GM18519 (cell line): ENCODE measurements at regions not wholly inside any gene's neighbourhood (a gene's known extent, or its start where the extent isn't known, plus 50 kb on each side); places are given as distances from the start of the nearest gene placed in this dataset.
"Not testable (repeated sequence)": the region's sequence is repeated elsewhere in the genome, so short reads cannot be mapped to it uniquely, and the experiment has no call there.

ENCODE experiments used
- ATAC-seq: cut with Tn5 transposase; IDR thresholded peaks from one replicate; pipeline ENCODE4 v1.9.1; 2021; ENCODE audit warnings: mild to moderate bottlenecking, moderate library complexity; ENCODE audit not compliant: unreplicated experiment, low FRiP score

DNA sequence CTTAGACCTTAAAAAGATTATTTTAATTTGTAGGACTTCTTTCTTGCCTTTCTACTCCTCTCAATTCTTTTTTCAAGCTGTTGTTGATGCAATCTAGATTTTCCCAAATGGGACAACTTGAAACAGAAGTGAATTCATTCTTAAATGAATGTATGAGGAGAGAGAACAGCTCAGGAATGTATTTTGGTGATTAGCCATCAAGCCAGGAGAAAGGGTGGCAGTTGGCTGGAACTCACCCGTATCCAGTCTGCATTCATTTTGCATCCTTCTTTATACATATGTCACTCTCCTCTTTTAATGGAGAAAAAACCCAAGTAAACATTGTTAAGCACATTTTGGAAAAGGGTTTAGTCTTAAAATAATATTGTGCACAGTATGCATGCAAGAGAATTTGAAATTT lies 251.3 kb downstream of the REEP3 start:
- no peak for ATAC-seq

GRCh38 chr10:63773106-63773505 lies 251.9 kb downstream of the REEP3 start:
- no peak for ATAC-seq

GRCh38 chr10:63773962-63774361 lies 252.8 kb downstream of the REEP3 start:
- ATAC-seq, result no peak

GRCh38 chr10:63780101-63780500 lies 258.9 kb downstream of the REEP3 start:
- ATAC-seq, result no peak

- ATAC-seq, result no peak
Measured at GRCh38 chr10:63781226-63781625, 260.0 kb downstream of the REEP3 start.

DNA sequence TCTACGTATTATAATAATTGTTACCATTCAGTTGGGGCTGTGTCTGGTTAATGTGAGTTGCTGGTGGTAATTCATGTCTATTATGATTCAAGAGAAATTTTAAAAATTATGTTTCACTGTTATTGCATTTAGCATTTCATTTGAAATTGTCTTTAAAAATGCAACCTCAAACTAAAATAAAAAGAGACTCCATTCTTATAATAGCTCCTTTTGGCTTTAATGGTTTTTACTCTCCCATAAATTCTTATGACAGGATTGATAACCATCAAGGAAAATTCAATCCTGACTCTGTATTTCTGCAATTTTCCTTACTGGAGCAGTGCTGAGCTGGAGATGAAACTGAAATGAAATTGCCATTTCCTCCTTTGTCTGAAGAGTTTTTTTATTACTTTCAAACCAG lies 262.7 kb downstream of the REEP3 start:
- no peak for ATAC-seq

DNA sequence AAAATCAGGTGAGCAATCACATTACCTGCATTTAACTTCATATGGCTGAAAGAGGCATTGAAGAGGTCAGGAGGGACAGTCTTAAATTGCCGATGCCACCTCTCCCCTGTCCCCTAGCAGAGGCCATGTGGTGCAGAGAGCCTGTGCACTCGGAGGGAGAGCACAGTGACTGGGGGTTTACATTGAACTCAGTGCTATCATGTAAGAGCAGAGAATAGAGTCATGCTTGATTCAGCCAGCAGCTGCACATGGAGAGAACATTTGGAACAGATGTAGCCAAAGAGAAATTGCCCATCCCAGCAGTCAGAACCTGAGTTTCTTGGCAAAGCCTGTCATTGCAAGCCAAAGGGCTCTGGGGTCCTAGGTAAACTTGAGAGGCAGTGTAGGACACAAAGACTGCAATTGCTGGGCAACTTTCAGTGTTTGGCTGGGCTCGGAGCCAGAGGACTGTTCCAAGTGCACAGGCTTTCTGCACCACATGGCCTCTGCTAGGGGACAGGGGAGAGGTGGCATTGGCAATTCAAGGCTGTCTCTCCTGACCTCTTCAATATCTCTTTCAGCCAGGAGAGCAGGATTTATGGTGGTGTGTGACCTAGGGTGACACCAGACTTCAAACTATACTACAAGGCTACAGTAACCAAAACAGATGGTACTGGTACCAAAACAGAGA lies 267.1 kb downstream of the REEP3 start:
- no peak for ATAC-seq

DNA sequence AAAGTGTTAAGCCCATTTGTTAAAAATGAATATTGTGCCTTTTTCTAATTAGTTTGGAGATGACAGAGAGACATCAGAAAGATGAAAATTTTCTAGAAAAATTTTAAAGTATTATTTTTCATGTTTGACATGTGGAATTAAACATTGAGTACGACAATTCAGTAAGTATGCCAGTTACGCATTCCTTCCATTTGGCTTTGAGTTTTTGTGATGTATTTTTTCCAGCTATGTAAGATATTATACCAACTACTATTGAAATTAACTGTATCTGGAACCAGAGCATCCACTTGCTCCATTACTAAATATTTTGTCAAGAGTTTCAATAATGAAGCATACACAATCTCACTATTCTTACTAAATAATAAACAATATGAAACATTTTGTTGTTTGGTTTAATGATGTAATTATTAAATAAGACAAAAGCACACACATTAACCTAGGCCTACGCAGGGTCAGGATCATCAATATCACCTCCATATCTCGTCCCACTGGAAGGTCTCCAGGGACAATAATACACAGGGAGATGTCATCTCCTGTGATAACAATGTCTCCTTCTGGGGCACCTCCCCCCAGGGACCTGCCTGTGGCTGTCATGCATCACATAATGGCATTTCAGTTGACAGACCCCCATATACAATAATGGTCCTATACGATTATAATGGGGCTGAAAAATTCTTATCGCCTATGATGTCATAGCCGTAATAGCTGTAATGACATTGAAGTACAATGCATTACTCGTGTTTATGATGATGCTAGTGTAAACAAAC lies 274.1 kb downstream of the REEP3 start:
- no peak for ATAC-seq

- ATAC-seq, result no peak
Measured at GRCh38 chr10:63798599-63799498, 277.6 kb downstream of the REEP3 start.

GRCh38 chr10:63799521-63800300 lies 278.5 kb downstream of the REEP3 start:
- no peak for ATAC-seq

DNA sequence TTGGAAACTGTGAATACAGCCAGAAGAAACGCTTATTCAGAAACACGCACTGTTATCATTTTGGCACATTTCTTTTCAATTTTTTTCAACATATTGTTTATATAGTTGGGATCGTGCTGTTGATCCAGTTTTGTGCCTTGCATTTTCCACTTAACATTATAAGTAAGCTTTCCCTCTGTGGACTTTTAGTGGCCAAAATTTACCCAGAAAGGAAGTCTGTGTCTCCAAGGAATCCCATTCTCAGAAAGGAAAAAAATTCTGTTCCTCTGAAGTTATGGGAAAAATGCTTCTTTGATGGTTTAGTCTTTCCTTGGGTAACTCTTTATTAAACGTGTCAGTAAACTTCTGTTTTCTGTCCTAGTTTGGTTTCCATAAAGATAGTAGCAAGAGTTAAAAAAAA lies 280.0 kb downstream of the REEP3 start:
- ATAC-seq, result no peak

DNA sequence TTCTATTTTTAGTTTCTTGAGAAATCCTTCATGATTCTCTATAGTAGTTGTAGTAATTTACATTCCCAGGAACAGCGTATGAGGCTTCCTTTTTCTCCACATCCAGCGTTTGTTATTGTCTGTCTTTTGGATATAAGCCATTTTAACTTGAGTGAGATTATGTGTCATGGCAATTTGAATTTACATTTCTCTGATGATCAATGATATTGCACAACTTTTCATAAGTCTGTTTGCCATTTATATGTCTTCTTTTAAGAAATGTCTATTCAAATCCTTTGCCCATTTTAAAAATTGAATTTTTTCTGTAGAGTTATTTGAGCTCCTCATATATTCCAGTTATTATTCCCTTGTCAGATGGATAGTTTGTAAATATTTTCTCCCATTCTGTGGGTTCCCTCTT lies 285.1 kb downstream of the REEP3 start:
- ATAC-seq, result no peak

DNA sequence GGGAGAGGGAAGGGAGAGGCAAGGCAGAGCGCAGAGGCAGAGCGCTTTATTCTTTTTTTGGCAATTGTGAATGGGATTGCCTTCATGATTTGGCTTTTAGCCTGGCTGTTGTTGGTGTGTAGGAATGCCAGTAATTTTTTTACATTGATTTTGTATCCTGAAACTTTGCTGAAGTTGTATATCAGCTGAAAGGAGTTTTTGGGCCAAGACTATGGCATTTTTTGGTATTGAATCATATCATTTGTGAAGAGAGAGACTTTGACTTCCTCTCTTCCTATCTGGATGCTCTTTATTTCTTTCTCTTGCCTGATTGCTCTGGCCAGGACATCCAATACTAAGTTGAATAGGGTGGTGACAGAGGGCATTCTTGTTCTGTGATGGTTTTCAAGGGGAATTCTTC lies 291.3 kb downstream of the REEP3 start:
- ATAC-seq, result no peak

- ATAC-seq, result no peak
Measured at GRCh38 chr10:63819753-63820329, 298.6 kb downstream of the REEP3 start.

GRCh38 chr10:63822496-63822895 lies 301.3 kb downstream of the REEP3 start:
- ATAC-seq, result no peak

- ATAC-seq, result no peak
Measured at GRCh38 chr10:63825111-63825510, 303.9 kb downstream of the REEP3 start.

- no peak for ATAC-seq
Measured at GRCh38 chr10:63825766-63826165, 304.6 kb downstream of the REEP3 start.

GRCh38 chr10:63827018-63827417 lies 305.8 kb downstream of the REEP3 start:
- not testable (repeated sequence) for ATAC-seq

GRCh38 chr10:63829020-63829419 lies 307.8 kb downstream of the REEP3 start:
- no peak for ATAC-seq

DNA sequence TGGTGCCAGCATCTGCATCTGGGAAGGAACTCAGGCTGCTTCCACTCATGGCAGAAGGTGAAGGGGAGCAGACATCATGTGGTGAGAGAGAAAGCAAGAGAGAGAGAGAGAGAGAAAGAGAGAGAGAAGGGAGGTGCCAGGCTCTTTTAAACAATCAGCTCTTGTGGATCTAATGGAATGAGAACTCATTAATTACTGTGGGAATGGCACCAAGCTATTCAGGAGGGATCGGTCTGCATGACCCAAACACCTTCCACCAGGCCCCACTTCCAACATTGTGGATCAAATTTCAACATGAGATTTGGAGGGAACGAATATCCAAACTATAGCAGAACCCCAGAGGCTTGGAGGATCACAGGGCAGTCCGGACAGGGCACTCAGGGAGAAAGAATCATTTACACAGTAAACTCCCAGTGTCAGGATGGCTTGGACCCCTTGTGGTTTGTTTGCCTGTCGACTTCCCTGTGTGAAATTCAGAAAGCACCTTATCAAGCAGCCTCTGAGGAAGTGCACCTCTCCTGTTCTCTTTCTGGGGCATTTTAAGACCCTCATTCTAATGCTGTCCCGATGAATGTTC lies 308.5 kb downstream of the REEP3 start:
- ATAC-seq, result no peak
